K562 (cell line): ENCODE measurements at regions not wholly inside any gene's neighbourhood (a gene's known extent, or its start where the extent isn't known, plus 50 kb on each side); places are given as distances from the start of the nearest gene placed in this dataset.

Experiments used
- ATAC-seq: fragments of 200-7000 bp; cut with Tn5 transposase; 3 replicates; pipeline ENCODE4 v1.9.1; 2020; ENCODE audit warnings: moderate library complexity
- BruUV-seq: library from RNA; stranded (reverse); fragments of 400-500 nt; replicated peaks from 2 replicates; lab custom pipeline; 2021; lab: Mats Ljungman, UMichigan
- CTCF ChIA-PET: fragments of 300-600 bp; formaldehyde crosslinking; extraction: SDS; loops from one replicate; lab custom pipeline; 2021; ENCODE audit warnings: low intra/inter-chr PET ratio; lab: Yijun Ruan, JAX
- POLR2A ChIA-PET: fragments of 300-600, 350-650 bp; sonication (Branson Sonifier 250); formaldehyde crosslinking; extraction: SDS; loops from one replicate; lab custom pipeline; 2021; ENCODE audit warnings: antibody characterized with exemption, inconsistent platforms; lab: Yijun Ruan, JAX
- DNase-seq, 4 experiments: peaks; one replicate each; pipeline versions ENCODE4 v3.0.0 to v3.0.0-alpha.2; 2011 to 2018; ENCODE audit warnings: low spot score in 3 of 4, mixed read lengths in 3 of 4; ENCODE audit errors: extremely low read depth in 1 of 4
- FAIRE-seq: peaks from 2 replicates; lab custom pipeline; 2011; peaks lifted over from hg19 to GRCh38; lab: Jason Lieb, UNC
- H2AFZ ChIP-seq: 2 replicates; pipeline ENCODE4 v1.6.0; 2011; ENCODE audit warnings: low read depth, low read length, control low read depth, inconsistent platforms
- H3K27ac ChIP-seq: fragments of 200-600 bp; 3 replicates; pipeline ENCODE4 v1.8.0; 2011; ENCODE audit warnings: low read depth, mild to moderate bottlenecking, control low read depth, inconsistent platforms, low read length, moderate library complexity, mixed read lengths; ENCODE audit errors: extremely low read depth
- H3K27me3 ChIP-seq, 2 experiments: fragments of 300-600 bp in 1 of 2; 2 replicates in 1 of 2; 3 replicates in 1 of 2; pipeline versions ENCODE4 v1.6.0 to v1.8.0; 2011; ENCODE audit warnings: inconsistent platforms in 2 of 2, low read length in 2 of 2, mild to moderate bottlenecking in 1 of 2, mixed read lengths in 1 of 2, moderate library complexity in 1 of 2; ENCODE audit not compliant: control insufficient read depth in 2 of 2, insufficient read depth in 2 of 2
- H3K36me3 ChIP-seq: fragments of 300-600 bp; 3 replicates; pipeline ENCODE4 v1.8.0; 2011; ENCODE audit warnings: mild to moderate bottlenecking, low read length, inconsistent platforms; ENCODE audit not compliant: control insufficient read depth, insufficient read depth
- H3K4me1 ChIP-seq, 2 experiments: fragments of 200-600 bp in 1 of 2; replicated peaks in 1 of 2; 2 replicates in 1 of 2; 3 replicates in 1 of 2; pipeline versions ENCODE4 v1.5.1 to v1.8.0; 2011; ENCODE audit warnings: inconsistent platforms in 2 of 2, low read length in 2 of 2, mild to moderate bottlenecking in 1 of 2, mixed read lengths in 1 of 2, moderate library complexity in 1 of 2; ENCODE audit not compliant: control insufficient read depth in 2 of 2, insufficient read depth in 2 of 2
- H3K4me2 ChIP-seq: 2 replicates; pipeline ENCODE4 v1.6.1; 2011; ENCODE audit warnings: low read length, control low read depth, inconsistent platforms, mixed read lengths; ENCODE audit not compliant: insufficient read depth
- H3K4me3 ChIP-seq: fragments of 200-600 bp; sonication (generic), shearing (Covaris generic); 2 replicates; pipeline ENCODE4 v1.5.1; 2016; ENCODE audit warnings: control low read depth, inconsistent platforms
- H3K79me2 ChIP-seq: fragments of 200-600 bp; 3 replicates; pipeline ENCODE4 v1.8.0; 2011; ENCODE audit warnings: low read length, inconsistent platforms; ENCODE audit not compliant: control insufficient read depth, insufficient read depth
- H3K9ac ChIP-seq, 2 experiments: 2 replicates each; pipeline versions ENCODE4 v1.6.0 to v1.6.1; 2011; ENCODE audit warnings: low read depth in 2 of 2, low read length in 2 of 2, control low read depth in 1 of 2, inconsistent platforms in 1 of 2, mild to moderate bottlenecking in 1 of 2, mixed read lengths in 1 of 2; ENCODE audit not compliant: insufficient read depth in 1 of 2
- H3K9me1 ChIP-seq: one replicate; pipeline ENCODE4 v1.6.0; 2011; ENCODE audit warnings: inconsistent platforms, mild to moderate bottlenecking, low read length, moderate library complexity; ENCODE audit not compliant: control insufficient read depth, insufficient read depth
- H3K9me3 ChIP-seq: replicated peaks from 2 replicates; pipeline ENCODE4 v1.5.1; 2011; ENCODE audit warnings: low read depth, low read length, inconsistent platforms; ENCODE audit not compliant: control insufficient read depth, insufficient read depth
- H4K20me1 ChIP-seq: replicated peaks from 2 replicates; pipeline ENCODE4 v1.6.1; 2011; ENCODE audit warnings: low read length, inconsistent platforms, mixed read lengths; ENCODE audit not compliant: control insufficient read depth, insufficient read depth
- ELF2 ChIP-seq: fragments of 250-450 bp; sonication (Bioruptor Pico); IDR thresholded peaks from 2 replicates; pipeline ENCODE4 v1.5.0; 2021; ENCODE audit warnings: mild to moderate bottlenecking
- MAFK ChIP-seq: IDR thresholded peaks from 2 replicates; pipeline ENCODE4 v1.6.1; 2011; ENCODE audit warnings: low read length, improper control_type of control experiment
- RBM14 ChIP-seq: fragments of 200-400 bp; formaldehyde crosslinking; IDR thresholded peaks from 2 replicates; pipeline ENCODE4 v1.6.1; 2018; ENCODE audit warnings: low read depth, mild to moderate bottlenecking, low read length, moderate library complexity, borderline replicate concordance; ENCODE audit not compliant: insufficient read depth
- SUPT5H ChIP-seq: fragments of 450-650 bp; IDR thresholded peaks from 2 replicates; pipeline ENCODE4 v1.6.1; 2016
- TCFL5 ChIP-seq: fragments of 250-450 bp; sonication (Bioruptor Pico); conservative IDR thresholded peaks from 2 replicates; pipeline ENCODE4 v1.6.1; 2021; ENCODE audit warnings: mild to moderate bottlenecking, moderate library complexity, matching md5 sums
- ZFP1 ChIP-seq: fragments of 450-650 bp; formaldehyde crosslinking; IDR thresholded peaks from 2 replicates; pipeline ENCODE4 v1.4.0; 2020; ENCODE audit warnings: mild to moderate bottlenecking, mixed read lengths
- ZNF717 ChIP-seq: fragments of 250-450 bp; sonication (Bioruptor Pico); IDR thresholded peaks from 2 replicates; pipeline ENCODE4 v1.5.0; 2021
- WGBS: fragments of 100-300 bp; shearing (Covaris generic); methylation state at CpG from one replicate; pipeline ENCODE4 v1.1.6; 2016; ENCODE audit warnings: low coverage, mixed read lengths; ENCODE audit not compliant: insufficient coverage; ENCODE audit errors: missing lambda C conversion rate; 5-methylcytosine and 5-hydroxymethylcytosine counted together
- in situ Hi-C: fragments of 300-500 bp; cut with MboI; formaldehyde crosslinking; loops from 4 replicates; pipeline ENCODE4 v1.15.0; 2018; ENCODE audit warnings: inconsistent platforms, mixed read lengths
- intact Hi-C: fragments of 100-400 bp; cut with micrococcal nuclease; formaldehyde crosslinking; loops from 2 replicates; pipeline ENCODE4 v1.14.2; 2022
- TF ChIP-seq, protein P1 (sequence below), 3 experiments: IDR thresholded peaks in 2 of 3; conservative IDR thresholded peaks in 1 of 3; 2 replicates each; pipeline ENCODE4 v1.5.1; 2011 to 2012; ENCODE audit warnings: low read length in 3 of 3, mild to moderate bottlenecking in 3 of 3, control low read depth in 2 of 3, improper control_type of control experiment in 1 of 3, inconsistent platforms in 1 of 3, low read depth in 1 of 3, mixed read lengths in 1 of 3, moderate library complexity in 1 of 3; ENCODE audit not compliant: insufficient read depth in 2 of 3
- TF ChIP-seq, protein P2 (sequence below): fragments of 150-350 bp; IDR thresholded peaks from 2 replicates; pipeline ENCODE4 v1.6.1; 2014; ENCODE audit warnings: low read depth, mild to moderate bottlenecking, low read length, borderline replicate concordance
- TF ChIP-seq, protein P3 (sequence below): fragments of 150-350 bp; conservative IDR thresholded peaks from 2 replicates; pipeline ENCODE4 v1.6.1; 2014; ENCODE audit warnings: low read length
- TF ChIP-seq, protein P4 (sequence below): sonication (generic); formaldehyde crosslinking; IDR thresholded peaks from 2 replicates; pipeline ENCODE4 v1.4.0; 2020; ENCODE audit warnings: mild to moderate bottlenecking, missing genetic modification reagents

DNA sequence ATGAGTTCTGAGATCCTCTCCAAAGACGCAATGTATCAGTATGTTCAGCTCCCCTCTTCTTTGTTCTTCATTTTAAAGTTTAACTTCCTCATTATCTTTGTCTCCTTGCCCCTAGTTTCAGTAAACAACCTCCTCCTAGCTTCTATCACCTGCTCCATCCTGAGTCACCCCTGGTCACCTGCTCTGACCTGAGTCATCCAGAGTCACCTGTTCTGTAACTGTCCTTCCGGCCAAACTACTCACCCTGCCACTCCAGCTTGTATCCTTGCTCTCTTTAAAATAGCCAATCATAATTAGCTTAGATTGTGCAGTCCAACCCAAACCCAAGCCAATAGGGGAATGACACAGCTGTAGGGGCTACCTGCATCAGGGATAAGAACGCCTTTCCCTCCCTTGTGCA is 332.0 kb downstream of the OLFM3 start:
- FAIRE-seq (no peak), DNase-seq (no peak), ATAC-seq (no peak)
- Histone ChIP-seq H3K4me2 (no peak overlapping the region), H3K9me3 (no peaks in the 10 kb centered on the region), H4K20me1 (no peaks in the 10 kb centered on the region), H3K4me3 (no peak overlapping the region), H3K27me3 (no peaks in the 10 kb centered on the region), H3K9me1 (no peaks in the 10 kb centered on the region), H3K36me3 (no peaks in the 10 kb centered on the region), H2AFZ (no peak overlapping the region), H3K4me1 (no peaks in the 10 kb centered on the region), H3K79me2 (no peaks in the 10 kb centered on the region), H3K27ac (no peak overlapping the region), H3K9ac (no peak overlapping the region)
- BruUV-seq = no TSS peak
- in situ Hi-C loops = no loop called here
- POLR2A ChIA-PET = no interaction called here
- CTCF ChIA-PET = no interaction called here
- WGBS = 0% methylated on average over 3 of the region's 3 CpGs
- intact Hi-C loops = no loop called here
- TF ChIP-seq TCFL5 (CRISPR knock-in tag) = no peak
- TF ChIP-seq, protein P1, sequence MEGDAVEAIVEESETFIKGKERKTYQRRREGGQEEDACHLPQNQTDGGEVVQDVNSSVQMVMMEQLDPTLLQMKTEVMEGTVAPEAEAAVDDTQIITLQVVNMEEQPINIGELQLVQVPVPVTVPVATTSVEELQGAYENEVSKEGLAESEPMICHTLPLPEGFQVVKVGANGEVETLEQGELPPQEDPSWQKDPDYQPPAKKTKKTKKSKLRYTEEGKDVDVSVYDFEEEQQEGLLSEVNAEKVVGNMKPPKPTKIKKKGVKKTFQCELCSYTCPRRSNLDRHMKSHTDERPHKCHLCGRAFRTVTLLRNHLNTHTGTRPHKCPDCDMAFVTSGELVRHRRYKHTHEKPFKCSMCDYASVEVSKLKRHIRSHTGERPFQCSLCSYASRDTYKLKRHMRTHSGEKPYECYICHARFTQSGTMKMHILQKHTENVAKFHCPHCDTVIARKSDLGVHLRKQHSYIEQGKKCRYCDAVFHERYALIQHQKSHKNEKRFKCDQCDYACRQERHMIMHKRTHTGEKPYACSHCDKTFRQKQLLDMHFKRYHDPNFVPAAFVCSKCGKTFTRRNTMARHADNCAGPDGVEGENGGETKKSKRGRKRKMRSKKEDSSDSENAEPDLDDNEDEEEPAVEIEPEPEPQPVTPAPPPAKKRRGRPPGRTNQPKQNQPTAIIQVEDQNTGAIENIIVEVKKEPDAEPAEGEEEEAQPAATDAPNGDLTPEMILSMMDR (IDR thresholded peaks at IDR 0.05 in 2 of 3, conservative IDR thresholded peaks at IDR 0.05 in 1 of 3; ENCODE audit: insufficient read depth in 2 of 3, low read depth in 1 of 3, low read length in 3 of 3) = no peak
- TF ChIP-seq, protein P2, sequence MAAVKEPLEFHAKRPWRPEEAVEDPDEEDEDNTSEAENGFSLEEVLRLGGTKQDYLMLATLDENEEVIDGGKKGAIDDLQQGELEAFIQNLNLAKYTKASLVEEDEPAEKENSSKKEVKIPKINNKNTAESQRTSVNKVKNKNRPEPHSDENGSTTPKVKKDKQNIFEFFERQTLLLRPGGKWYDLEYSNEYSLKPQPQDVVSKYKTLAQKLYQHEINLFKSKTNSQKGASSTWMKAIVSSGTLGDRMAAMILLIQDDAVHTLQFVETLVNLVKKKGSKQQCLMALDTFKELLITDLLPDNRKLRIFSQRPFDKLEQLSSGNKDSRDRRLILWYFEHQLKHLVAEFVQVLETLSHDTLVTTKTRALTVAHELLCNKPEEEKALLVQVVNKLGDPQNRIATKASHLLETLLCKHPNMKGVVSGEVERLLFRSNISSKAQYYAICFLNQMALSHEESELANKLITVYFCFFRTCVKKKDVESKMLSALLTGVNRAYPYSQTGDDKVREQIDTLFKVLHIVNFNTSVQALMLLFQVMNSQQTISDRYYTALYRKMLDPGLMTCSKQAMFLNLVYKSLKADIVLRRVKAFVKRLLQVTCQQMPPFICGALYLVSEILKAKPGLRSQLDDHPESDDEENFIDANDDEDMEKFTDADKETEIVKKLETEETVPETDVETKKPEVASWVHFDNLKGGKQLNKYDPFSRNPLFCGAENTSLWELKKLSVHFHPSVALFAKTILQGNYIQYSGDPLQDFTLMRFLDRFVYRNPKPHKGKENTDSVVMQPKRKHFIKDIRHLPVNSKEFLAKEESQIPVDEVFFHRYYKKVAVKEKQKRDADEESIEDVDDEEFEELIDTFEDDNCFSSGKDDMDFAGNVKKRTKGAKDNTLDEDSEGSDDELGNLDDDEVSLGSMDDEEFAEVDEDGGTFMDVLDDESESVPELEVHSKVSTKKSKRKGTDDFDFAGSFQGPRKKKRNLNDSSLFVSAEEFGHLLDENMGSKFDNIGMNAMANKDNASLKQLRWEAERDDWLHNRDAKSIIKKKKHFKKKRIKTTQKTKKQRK = no peak
- TF ChIP-seq, protein P3, sequence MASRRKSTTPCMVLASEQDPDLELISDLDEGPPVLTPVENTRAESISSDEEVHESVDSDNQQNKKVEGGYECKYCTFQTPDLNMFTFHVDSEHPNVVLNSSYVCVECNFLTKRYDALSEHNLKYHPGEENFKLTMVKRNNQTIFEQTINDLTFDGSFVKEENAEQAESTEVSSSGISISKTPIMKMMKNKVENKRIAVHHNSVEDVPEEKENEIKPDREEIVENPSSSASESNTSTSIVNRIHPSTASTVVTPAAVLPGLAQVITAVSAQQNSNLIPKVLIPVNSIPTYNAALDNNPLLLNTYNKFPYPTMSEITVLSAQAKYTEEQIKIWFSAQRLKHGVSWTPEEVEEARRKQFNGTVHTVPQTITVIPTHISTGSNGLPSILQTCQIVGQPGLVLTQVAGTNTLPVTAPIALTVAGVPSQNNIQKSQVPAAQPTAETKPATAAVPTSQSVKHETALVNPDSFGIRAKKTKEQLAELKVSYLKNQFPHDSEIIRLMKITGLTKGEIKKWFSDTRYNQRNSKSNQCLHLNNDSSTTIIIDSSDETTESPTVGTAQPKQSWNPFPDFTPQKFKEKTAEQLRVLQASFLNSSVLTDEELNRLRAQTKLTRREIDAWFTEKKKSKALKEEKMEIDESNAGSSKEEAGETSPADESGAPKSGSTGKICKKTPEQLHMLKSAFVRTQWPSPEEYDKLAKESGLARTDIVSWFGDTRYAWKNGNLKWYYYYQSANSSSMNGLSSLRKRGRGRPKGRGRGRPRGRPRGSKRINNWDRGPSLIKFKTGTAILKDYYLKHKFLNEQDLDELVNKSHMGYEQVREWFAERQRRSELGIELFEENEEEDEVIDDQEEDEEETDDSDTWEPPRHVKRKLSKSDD = no peak
- TF ChIP-seq, protein P4, sequence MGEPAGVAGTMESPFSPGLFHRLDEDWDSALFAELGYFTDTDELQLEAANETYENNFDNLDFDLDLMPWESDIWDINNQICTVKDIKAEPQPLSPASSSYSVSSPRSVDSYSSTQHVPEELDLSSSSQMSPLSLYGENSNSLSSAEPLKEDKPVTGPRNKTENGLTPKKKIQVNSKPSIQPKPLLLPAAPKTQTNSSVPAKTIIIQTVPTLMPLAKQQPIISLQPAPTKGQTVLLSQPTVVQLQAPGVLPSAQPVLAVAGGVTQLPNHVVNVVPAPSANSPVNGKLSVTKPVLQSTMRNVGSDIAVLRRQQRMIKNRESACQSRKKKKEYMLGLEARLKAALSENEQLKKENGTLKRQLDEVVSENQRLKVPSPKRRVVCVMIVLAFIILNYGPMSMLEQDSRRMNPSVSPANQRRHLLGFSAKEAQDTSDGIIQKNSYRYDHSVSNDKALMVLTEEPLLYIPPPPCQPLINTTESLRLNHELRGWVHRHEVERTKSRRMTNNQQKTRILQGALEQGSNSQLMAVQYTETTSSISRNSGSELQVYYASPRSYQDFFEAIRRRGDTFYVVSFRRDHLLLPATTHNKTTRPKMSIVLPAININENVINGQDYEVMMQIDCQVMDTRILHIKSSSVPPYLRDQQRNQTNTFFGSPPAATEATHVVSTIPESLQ (CRISPR knock-in tag) = no peak
- TF ChIP-seq ELF2 (CRISPR knock-in tag) = no peak
- TF ChIP-seq RBM14 = no peak
- no peak for TF ChIP-seq ZNF717 (CRISPR knock-in tag)
- TF ChIP-seq ZFP1 (CRISPR knock-in tag) = no peak
- TF ChIP-seq MAFK = no peak
- no peak for TF ChIP-seq SUPT5H
